GM12875 (cell line): ENCODE measurements at regions not wholly inside any gene's neighbourhood (a gene's known extent, or its start where the extent isn't known, plus 50 kb on each side); places are given as distances from the start of the nearest gene placed in this dataset.

Experiments
- H3K4me3 ChIP-seq: one replicate; pipeline ENCODE4 v1.5.1; 2011; ENCODE audit warnings: low read depth, low read length, control low read depth
- CTCF ChIP-seq: IDR thresholded peaks from 2 replicates; pipeline ENCODE4 v1.5.1; 2011; ENCODE audit warnings: low read depth, mild to moderate bottlenecking, control low read depth, inconsistent platforms, low read length, moderate library complexity, borderline replicate concordance; ENCODE audit not compliant: insufficient read depth

GRCh38 chr21:20647607-20648006 lies 350.6 kb upstream of the NCAM2 start:
- no peak overlapping the region for H3K4me3 ChIP-seq
- no peak for TF ChIP-seq CTCF

- H3K4me3 ChIP-seq: no peak overlapping the region
- TF ChIP-seq CTCF: no peak
Measured at GRCh38 chr21:20649231-20649630, 349.0 kb upstream of the NCAM2 start.

GRCh38 chr21:20652846-20653245 lies 345.4 kb upstream of the NCAM2 start:
- H3K4me3 ChIP-seq: no peak overlapping the region
- TF ChIP-seq CTCF: no peak

- no peak overlapping the region for H3K4me3 ChIP-seq
- no peak for TF ChIP-seq CTCF
Measured at GRCh38 chr21:20661246-20661645, 337.0 kb upstream of the NCAM2 start.

GRCh38 chr21:20661745-20662422 lies 336.3 kb upstream of the NCAM2 start:
- H3K4me3 ChIP-seq: no peak overlapping the region
- no peak for TF ChIP-seq CTCF

GRCh38 chr21:20662514-20662913 lies 335.7 kb upstream of the NCAM2 start:
- no peak for TF ChIP-seq CTCF
- no peak overlapping the region for H3K4me3 ChIP-seq

- H3K4me3 ChIP-seq: no peak overlapping the region
- TF ChIP-seq CTCF: no peak
Measured at GRCh38 chr21:20667931-20668330, 330.3 kb upstream of the NCAM2 start.
